ENCODE measurements at regions not wholly inside any gene's neighbourhood (a gene's known extent, or its start where the extent isn't known, plus 50 kb on each side); places are given as distances from the start of the nearest gene placed in this dataset.
A peak's percentile ranks its signal among the peaks of the same experiment; 100 is the strongest.
"Not testable (repeated sequence)": the region's sequence is repeated elsewhere in the genome, so short reads cannot be mapped to it uniquely, and the experiment has no call there.

- Histone ChIP-seq H3K27me3 (no peaks in the 10 kb centered on the region), H3K4me3 (no peak overlapping the region), H3K36me3 (no peaks in the 10 kb centered on the region), H3K4me1 (ENCODE audit: low read depth) (no peaks in the 10 kb centered on the region), H3K27ac (no peak overlapping the region), H3K9me3 (ENCODE audit: low read depth) (no peaks in the 10 kb centered on the region)
- peak in 1 of 2 donors; percentile 30 for DNase-seq (ENCODE audit: low read depth in 1 of 2, low spot score in 1 of 2)
- TF ChIP-seq CTCF (IDR thresholded peaks at IDR 0.05; ENCODE audit: low read depth, low read length): no peak
Measured at GRCh38 chrY:20664196-20664595, 88.6 kb downstream of the EIF1AY start.

- H3K27ac ChIP-seq; H3K36me3 ChIP-seq; H3K4me3 ChIP-seq; H3K27me3 ChIP-seq; H3K4me1 ChIP-seq (ENCODE audit: low read depth); H3K9me3 ChIP-seq (ENCODE audit: low read depth); DNase-seq (ENCODE audit: low read depth in 1 of 2, low spot score in 1 of 2): not testable (repeated sequence)
Measured at GRCh38 chrY:20665357-20665756, 89.8 kb downstream of the EIF1AY start.

GRCh38 chrY:20681935-20682334, 74.0 kb upstream of the RPS4Y2 start:
- no peak for DNase-seq (ENCODE audit: low read depth in 1 of 2, low spot score in 1 of 2)
- no peaks in the 10 kb centered on the region for H3K27me3 ChIP-seq
- H3K4me3 ChIP-seq: no peak overlapping the region
- no peaks in the 10 kb centered on the region for H3K36me3 ChIP-seq
- H3K9me3 ChIP-seq (ENCODE audit: low read depth): no peaks in the 10 kb centered on the region
- no peak overlapping the region for H3K27ac ChIP-seq
- H3K4me1 ChIP-seq (ENCODE audit: low read depth): no peaks in the 10 kb centered on the region
- no peak for TF ChIP-seq CTCF (IDR thresholded peaks at IDR 0.05; ENCODE audit: low read depth, low read length)

GRCh38 chrY:20683371-20683770, 72.5 kb upstream of the RPS4Y2 start:
- H3K4me1 ChIP-seq (ENCODE audit: low read depth): no peaks in the 10 kb centered on the region
- TF ChIP-seq CTCF (IDR thresholded peaks at IDR 0.05; ENCODE audit: low read depth, low read length): no peak

GRCh38 chrY:20686674-20687073, 69.2 kb upstream of the RPS4Y2 start:
- H3K9me3 ChIP-seq (ENCODE audit: low read depth): no peaks in the 10 kb centered on the region
- H3K36me3 ChIP-seq: no peaks in the 10 kb centered on the region
- H3K27me3 ChIP-seq: no peaks in the 10 kb centered on the region
- no peak for DNase-seq (ENCODE audit: low read depth in 1 of 2, low spot score in 1 of 2)
- no peak overlapping the region for H3K4me3 ChIP-seq
- no peak overlapping the region for H3K27ac ChIP-seq
- no peaks in the 10 kb centered on the region for H3K4me1 ChIP-seq (ENCODE audit: low read depth)
- no peak for TF ChIP-seq CTCF (IDR thresholded peaks at IDR 0.05; ENCODE audit: low read depth, low read length)

More at GRCh38 chrY:20683371-20683770, 72.5 kb upstream of the RPS4Y2 start:
- no peaks in the 10 kb centered on the region for H3K36me3 ChIP-seq
- no peak overlapping the region for H3K27ac ChIP-seq
- H3K9me3 ChIP-seq (ENCODE audit: low read depth): no peaks in the 10 kb centered on the region
- H3K4me3 ChIP-seq: no peak overlapping the region
- DNase-seq (ENCODE audit: low read depth in 1 of 2, low spot score in 1 of 2): no peak
- no peaks in the 10 kb centered on the region for H3K27me3 ChIP-seq
